Fibroblast of lung (primary cell): ENCODE measurements at regions not wholly inside any gene's neighbourhood (a gene's known extent, or its start where the extent isn't known, plus 50 kb on each side); places are given as distances from the start of the nearest gene placed in this dataset.

Experiments used
- DNase-seq, 2 donors: peaks; one replicate each; pipeline versions ENCODE4 v3.0.0 to v3.0.0-alpha.2; 2010; ENCODE audit warnings: low read depth in 2 of 2
- H2AFZ ChIP-seq: 2 replicates; pipeline ENCODE4 v1.5.1; 2012; ENCODE audit warnings: low read length, control low read depth, inconsistent platforms
- H3K27ac ChIP-seq: 2 replicates; pipeline ENCODE4 v1.5.1; 2011; ENCODE audit warnings: low read length, control low read depth; ENCODE audit not compliant: insufficient read depth
- H3K27me3 ChIP-seq: 2 replicates; pipeline ENCODE4 v1.5.1; 2011; ENCODE audit warnings: mild to moderate bottlenecking, low read length; ENCODE audit not compliant: control insufficient read depth, insufficient read depth
- H3K36me3 ChIP-seq: 2 replicates; pipeline ENCODE4 v1.5.1; 2011; ENCODE audit warnings: low read length; ENCODE audit not compliant: control insufficient read depth, insufficient read depth
- H3K4me1 ChIP-seq: 2 replicates; pipeline ENCODE4 v1.5.1; 2011; ENCODE audit warnings: low read length; ENCODE audit not compliant: control insufficient read depth, insufficient read depth; ENCODE audit errors: extremely low read depth
- H3K4me2 ChIP-seq: 2 replicates; pipeline ENCODE4 v1.5.1; 2011; ENCODE audit warnings: low read length, control low read depth; ENCODE audit not compliant: insufficient read depth; ENCODE audit errors: extremely low read depth
- H3K4me3 ChIP-seq, 4 experiments: fragments of 200-600 bp in 1 of 4; sonication (generic) in 1 of 4; replicated peaks in 1 of 4; 2 replicates each; pipeline ENCODE4 v1.5.1; 2011 to 2016; ENCODE audit warnings: low read length in 4 of 4, low read depth in 3 of 4, mild to moderate bottlenecking in 3 of 4, control low read depth in 2 of 4, inconsistent platforms in 1 of 4, mixed read lengths in 1 of 4; ENCODE audit not compliant: insufficient read depth in 1 of 4; ENCODE audit errors: control extremely low read depth in 1 of 4
- H3K79me2 ChIP-seq: 2 replicates; pipeline ENCODE4 v1.5.1; 2012; ENCODE audit warnings: mild to moderate bottlenecking, low read length, inconsistent platforms; ENCODE audit not compliant: control insufficient read depth, insufficient read depth
- H3K9ac ChIP-seq: 2 replicates; pipeline ENCODE4 v1.5.1; 2011; ENCODE audit warnings: mild to moderate bottlenecking, low read length, control low read depth; ENCODE audit not compliant: insufficient read depth
- H3K9me3 ChIP-seq: 2 replicates; pipeline ENCODE4 v1.5.1; 2012; ENCODE audit warnings: low read depth, low read length; ENCODE audit not compliant: control insufficient read depth, insufficient read depth
- H4K20me1 ChIP-seq: 2 replicates; pipeline ENCODE4 v1.5.1; 2011; ENCODE audit warnings: low read length; ENCODE audit not compliant: control insufficient read depth, insufficient read depth; ENCODE audit errors: extremely low read depth
- EZH2 ChIP-seq: IDR thresholded peaks from 2 replicates; pipeline ENCODE4 v1.5.1; 2012; ENCODE audit warnings: low read length, control low read depth, mild to moderate bottlenecking; ENCODE audit errors: missing control alignments
- TF ChIP-seq, protein P1 (sequence below), 2 donors: IDR thresholded peaks in 1 of 2; conservative IDR thresholded peaks in 1 of 2; 1 replicate in 1 of 2; 2 replicates in 1 of 2; pipeline ENCODE4 v1.5.1; 2011 to 2012; ENCODE audit warnings: low read length in 2 of 2, control low read depth in 1 of 2, inconsistent platforms in 1 of 2, low read depth in 1 of 2, mild to moderate bottlenecking in 1 of 2

DNA sequence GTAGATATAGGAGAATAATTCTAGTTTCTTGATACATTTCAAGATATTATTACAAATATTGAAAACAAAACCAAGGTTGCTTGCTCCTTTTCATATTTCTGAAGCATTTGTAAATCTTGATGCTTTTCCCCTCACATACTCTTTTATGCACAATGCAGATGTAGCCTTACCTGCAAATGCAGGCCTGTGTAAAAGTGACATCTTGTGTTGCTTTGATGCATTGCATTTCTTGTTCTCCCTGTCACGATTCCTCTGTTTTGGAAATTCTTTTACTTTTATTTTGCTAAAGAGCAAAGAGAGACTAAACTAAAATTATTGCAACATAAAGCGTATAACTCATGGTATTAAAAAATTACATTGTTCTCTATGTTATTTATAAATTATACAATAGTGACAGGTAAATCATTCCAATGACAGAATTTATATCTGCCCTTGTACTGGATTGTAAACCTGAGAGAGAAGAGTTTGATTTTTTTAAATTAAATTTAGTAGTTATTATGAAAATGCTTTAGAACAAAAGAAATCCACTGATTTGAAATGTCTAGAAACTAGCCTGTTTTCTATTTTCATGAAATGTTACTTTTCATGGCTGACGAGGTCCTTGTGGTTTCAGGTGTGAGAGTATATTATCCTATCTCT lies 970.0 kb downstream of the MAT2B start:
- H3K9me3 ChIP-seq, result no peaks in the 10 kb centered on the region
- H3K79me2 ChIP-seq, result no peaks in the 10 kb centered on the region
- H3K27ac ChIP-seq, result no peak overlapping the region
- TF ChIP-seq EZH2, result no peak
- TF ChIP-seq, protein P1, sequence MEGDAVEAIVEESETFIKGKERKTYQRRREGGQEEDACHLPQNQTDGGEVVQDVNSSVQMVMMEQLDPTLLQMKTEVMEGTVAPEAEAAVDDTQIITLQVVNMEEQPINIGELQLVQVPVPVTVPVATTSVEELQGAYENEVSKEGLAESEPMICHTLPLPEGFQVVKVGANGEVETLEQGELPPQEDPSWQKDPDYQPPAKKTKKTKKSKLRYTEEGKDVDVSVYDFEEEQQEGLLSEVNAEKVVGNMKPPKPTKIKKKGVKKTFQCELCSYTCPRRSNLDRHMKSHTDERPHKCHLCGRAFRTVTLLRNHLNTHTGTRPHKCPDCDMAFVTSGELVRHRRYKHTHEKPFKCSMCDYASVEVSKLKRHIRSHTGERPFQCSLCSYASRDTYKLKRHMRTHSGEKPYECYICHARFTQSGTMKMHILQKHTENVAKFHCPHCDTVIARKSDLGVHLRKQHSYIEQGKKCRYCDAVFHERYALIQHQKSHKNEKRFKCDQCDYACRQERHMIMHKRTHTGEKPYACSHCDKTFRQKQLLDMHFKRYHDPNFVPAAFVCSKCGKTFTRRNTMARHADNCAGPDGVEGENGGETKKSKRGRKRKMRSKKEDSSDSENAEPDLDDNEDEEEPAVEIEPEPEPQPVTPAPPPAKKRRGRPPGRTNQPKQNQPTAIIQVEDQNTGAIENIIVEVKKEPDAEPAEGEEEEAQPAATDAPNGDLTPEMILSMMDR (conservative IDR thresholded peaks at IDR 0.05 in 1 of 2, IDR thresholded peaks at IDR 0.05 in 1 of 2; ENCODE audit: low read depth in 1 of 2, low read length in 2 of 2), result peak; percentile 13 to 47
- H3K4me2 ChIP-seq, result no peak overlapping the region
- H3K4me3 ChIP-seq, result no peak overlapping the region
- no peak overlapping the region for H2AFZ ChIP-seq
- H3K9ac ChIP-seq, result no peak overlapping the region
- no peaks in the 10 kb centered on the region for H3K4me1 ChIP-seq
- DNase-seq, result peak; percentile 40 to 57
- H4K20me1 ChIP-seq, result no peaks in the 10 kb centered on the region
- no peaks in the 10 kb centered on the region for H3K27me3 ChIP-seq
- H3K36me3 ChIP-seq, result no peaks in the 10 kb centered on the region

DNA sequence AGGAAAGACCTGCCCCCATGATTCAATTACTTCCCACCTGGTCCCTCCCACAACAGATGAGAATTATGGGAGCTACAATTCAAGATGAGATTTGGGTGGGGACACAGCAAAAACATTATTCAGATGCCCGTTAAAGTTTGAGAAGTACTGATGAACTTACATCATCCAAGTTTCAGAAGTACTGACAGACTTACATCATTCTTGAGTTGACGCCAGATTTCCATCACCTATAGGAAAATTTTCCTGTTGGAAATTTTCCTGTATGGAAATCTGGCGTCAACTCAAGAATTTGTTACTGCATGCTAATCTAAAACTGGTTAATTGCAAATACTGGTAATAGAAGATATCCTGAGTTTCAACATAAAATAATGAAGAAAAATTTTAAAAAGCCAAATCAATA lies 975.9 kb downstream of the MAT2B start:
- TF ChIP-seq, protein P1 (conservative IDR thresholded peaks at IDR 0.05 in 1 of 2, IDR thresholded peaks at IDR 0.05 in 1 of 2; ENCODE audit: low read depth in 1 of 2, low read length in 2 of 2), result no peak
- TF ChIP-seq EZH2, result no peak
- H2AFZ ChIP-seq, result no peak overlapping the region
- no peak overlapping the region for H3K27ac ChIP-seq
- no peak overlapping the region for H3K9ac ChIP-seq
- no peaks in the 10 kb centered on the region for H3K27me3 ChIP-seq
- H3K4me1 ChIP-seq, result no peaks in the 10 kb centered on the region
- H4K20me1 ChIP-seq, result no peaks in the 10 kb centered on the region
- H3K36me3 ChIP-seq, result no peaks in the 10 kb centered on the region
- H3K79me2 ChIP-seq, result no peaks in the 10 kb centered on the region
- H3K4me3 ChIP-seq, result no peak overlapping the region
- H3K9me3 ChIP-seq, result no peaks in the 10 kb centered on the region
- no peak for DNase-seq
- H3K4me2 ChIP-seq, result no peak overlapping the region

DNA sequence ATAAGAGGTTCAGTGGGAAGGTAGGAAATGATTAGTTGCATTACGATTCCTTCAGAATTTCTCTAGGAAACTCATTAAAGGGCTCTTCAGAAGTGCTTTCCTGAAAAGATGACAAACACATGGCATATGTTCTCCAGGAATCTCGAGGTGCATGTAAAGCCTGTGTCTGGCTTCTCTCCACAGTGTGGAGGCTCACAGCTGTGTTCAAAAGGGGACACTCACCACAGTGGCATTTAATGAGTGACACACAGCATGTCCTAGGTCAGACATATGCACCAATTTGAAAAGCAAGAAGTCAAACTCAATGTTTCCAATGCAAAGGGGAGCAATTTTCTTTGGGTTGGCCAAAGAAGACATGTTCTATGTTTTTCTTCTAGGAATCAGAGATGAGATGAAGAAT lies 976.9 kb downstream of the MAT2B start:
- Histone ChIP-seq H3K9me3 (no peaks in the 10 kb centered on the region), H3K9ac (no peak overlapping the region), H3K27me3 (no peaks in the 10 kb centered on the region), H3K4me2 (no peak overlapping the region), H3K4me3 (no peak overlapping the region), H3K27ac (no peak overlapping the region), H3K4me1 (no peaks in the 10 kb centered on the region), H2AFZ (no peak overlapping the region), H4K20me1 (no peaks in the 10 kb centered on the region), H3K36me3 (no peaks in the 10 kb centered on the region), H3K79me2 (no peaks in the 10 kb centered on the region)
- TF ChIP-seq, protein P1 (conservative IDR thresholded peaks at IDR 0.05 in 1 of 2, IDR thresholded peaks at IDR 0.05 in 1 of 2; ENCODE audit: low read depth in 1 of 2, low read length in 2 of 2), result no peak
- TF ChIP-seq EZH2, result no peak
- no peak for DNase-seq
